PC-9 (cell line): ENCODE measurements at regions not wholly inside any gene's neighbourhood (a gene's known extent, or its start where the extent isn't known, plus 50 kb on each side); places are given as distances from the start of the nearest gene placed in this dataset.

Experiments
- EZH2 ChIP-seq: fragments of 200-600 bp; sonication (generic); IDR thresholded peaks from 2 replicates; pipeline ENCODE4 v1.8.0; 2017; ENCODE audit warnings: antibody characterized with exemption, low read depth
- TF ChIP-seq, protein P1 (sequence below): fragments of 200-600 bp; sonication (generic); conservative IDR thresholded peaks from 2 replicates; pipeline ENCODE4 v1.6.1; 2017; ENCODE audit warnings: mixed run types, antibody characterized with exemption, mild to moderate bottlenecking, moderate library complexity

DNA sequence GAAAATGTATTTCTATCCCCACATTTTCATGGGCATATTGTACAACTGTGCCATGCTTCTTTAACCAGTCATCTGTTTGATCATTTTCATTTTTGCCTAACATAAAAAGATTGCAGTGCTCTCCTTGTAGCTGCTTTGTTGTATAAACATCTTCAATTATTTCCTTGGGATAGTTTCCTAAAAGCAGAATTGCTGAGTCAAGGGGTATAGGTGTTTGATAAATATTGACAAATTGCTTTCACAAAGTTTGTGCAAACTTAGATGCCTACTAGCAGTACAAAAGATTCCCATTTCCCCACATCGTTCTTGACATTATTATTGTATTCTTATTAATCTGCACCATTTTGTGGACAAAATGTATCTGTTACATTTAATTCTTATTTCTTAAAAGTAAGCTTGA, 479.6 kb downstream of the FBXO15 start:
- TF ChIP-seq, protein P1, sequence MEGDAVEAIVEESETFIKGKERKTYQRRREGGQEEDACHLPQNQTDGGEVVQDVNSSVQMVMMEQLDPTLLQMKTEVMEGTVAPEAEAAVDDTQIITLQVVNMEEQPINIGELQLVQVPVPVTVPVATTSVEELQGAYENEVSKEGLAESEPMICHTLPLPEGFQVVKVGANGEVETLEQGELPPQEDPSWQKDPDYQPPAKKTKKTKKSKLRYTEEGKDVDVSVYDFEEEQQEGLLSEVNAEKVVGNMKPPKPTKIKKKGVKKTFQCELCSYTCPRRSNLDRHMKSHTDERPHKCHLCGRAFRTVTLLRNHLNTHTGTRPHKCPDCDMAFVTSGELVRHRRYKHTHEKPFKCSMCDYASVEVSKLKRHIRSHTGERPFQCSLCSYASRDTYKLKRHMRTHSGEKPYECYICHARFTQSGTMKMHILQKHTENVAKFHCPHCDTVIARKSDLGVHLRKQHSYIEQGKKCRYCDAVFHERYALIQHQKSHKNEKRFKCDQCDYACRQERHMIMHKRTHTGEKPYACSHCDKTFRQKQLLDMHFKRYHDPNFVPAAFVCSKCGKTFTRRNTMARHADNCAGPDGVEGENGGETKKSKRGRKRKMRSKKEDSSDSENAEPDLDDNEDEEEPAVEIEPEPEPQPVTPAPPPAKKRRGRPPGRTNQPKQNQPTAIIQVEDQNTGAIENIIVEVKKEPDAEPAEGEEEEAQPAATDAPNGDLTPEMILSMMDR = no peak
- TF ChIP-seq EZH2 = no peak
